Hepatocyte (in vitro differentiated cells): ENCODE measurements at regions not wholly inside any gene's neighbourhood (a gene's known extent, or its start where the extent isn't known, plus 50 kb on each side); places are given as distances from the start of the nearest gene placed in this dataset.

ENCODE experiments used
- DNase-seq: peaks from one replicate; pipeline ENCODE4 v3.0.0-alpha.2; 2016; ENCODE audit warnings: low spot score
- H2AFZ ChIP-seq: fragments of 200-600 bp; sonication (generic); 2 replicates; pipeline ENCODE4 v1.6.0; 2016; ENCODE audit warnings: antibody characterized with exemption, mild to moderate bottlenecking
- H3K27ac ChIP-seq: fragments of 200-600 bp; sonication (generic); 2 replicates; pipeline ENCODE4 v1.5.1; 2016; ENCODE audit warnings: mild to moderate bottlenecking
- H3K27me3 ChIP-seq: fragments of 200-600 bp; sonication (generic); 2 replicates; pipeline ENCODE4 v1.6.1; 2016
- H3K36me3 ChIP-seq: fragments of 200-600 bp; sonication (generic); replicated peaks from 2 replicates; pipeline ENCODE4 v1.5.1; 2016; ENCODE audit warnings: low read depth; ENCODE audit not compliant: insufficient read depth
- H3K4me1 ChIP-seq: fragments of 200-600 bp; sonication (generic); 2 replicates; pipeline ENCODE4 v1.5.1; 2016; ENCODE audit warnings: mild to moderate bottlenecking, moderate library complexity; ENCODE audit not compliant: insufficient read depth
- H3K4me2 ChIP-seq: fragments of 200-600 bp; sonication (generic); 2 replicates; pipeline ENCODE4 v1.6.0; 2016
- H3K4me3 ChIP-seq: fragments of 200-600 bp; sonication (generic); 2 replicates; pipeline ENCODE4 v1.5.1; 2016; ENCODE audit warnings: mild to moderate bottlenecking
- H3K79me2 ChIP-seq: fragments of 200-600 bp; sonication (generic); 2 replicates; pipeline ENCODE4 v1.6.0; 2017; ENCODE audit warnings: mild to moderate bottlenecking
- H3K9me2 ChIP-seq: fragments of 200-600 bp; sonication (generic); replicated peaks from 2 replicates; pipeline ENCODE4 v1.6.0; 2017; ENCODE audit warnings: mild to moderate bottlenecking; ENCODE audit not compliant: insufficient read depth
- H3K9me3 ChIP-seq: fragments of 200-600 bp; sonication (generic); 2 replicates; pipeline ENCODE4 v1.5.1; 2016; ENCODE audit warnings: low read depth, mild to moderate bottlenecking
- H4K20me1 ChIP-seq: fragments of 200-600 bp; sonication (generic); 2 replicates; pipeline ENCODE4 v1.6.0; 2016; ENCODE audit warnings: mild to moderate bottlenecking; ENCODE audit not compliant: insufficient read depth, poor library complexity, severe bottlenecking
- EZH2 ChIP-seq: fragments of 200-600 bp; sonication (generic); IDR thresholded peaks from 2 replicates; pipeline ENCODE4 v1.6.1; 2016; ENCODE audit warnings: antibody characterized with exemption, mild to moderate bottlenecking, borderline replicate concordance
- EZH2phosphoT487 ChIP-seq: fragments of 200-600 bp; sonication (generic); IDR thresholded peaks from one replicate; pipeline ENCODE4 v1.6.1; 2018; ENCODE audit warnings: antibody characterized with exemption, mild to moderate bottlenecking, low read depth, moderate library complexity; ENCODE audit not compliant: unreplicated experiment, severe bottlenecking
- WGBS: methylation state at CpG from one replicate; pipeline ENCODE4 v1.1.6; 2016; ENCODE audit warnings: low lambda C conversion rate; ENCODE audit errors: missing lambda C conversion rate; 5-methylcytosine and 5-hydroxymethylcytosine counted together
- TF ChIP-seq, protein P1 (sequence below): fragments of 200-600 bp; sonication (generic); IDR thresholded peaks from 2 replicates; pipeline ENCODE4 v1.5.1; 2016; ENCODE audit warnings: antibody characterized with exemption, mild to moderate bottlenecking; ENCODE audit not compliant: poor library complexity

DNA sequence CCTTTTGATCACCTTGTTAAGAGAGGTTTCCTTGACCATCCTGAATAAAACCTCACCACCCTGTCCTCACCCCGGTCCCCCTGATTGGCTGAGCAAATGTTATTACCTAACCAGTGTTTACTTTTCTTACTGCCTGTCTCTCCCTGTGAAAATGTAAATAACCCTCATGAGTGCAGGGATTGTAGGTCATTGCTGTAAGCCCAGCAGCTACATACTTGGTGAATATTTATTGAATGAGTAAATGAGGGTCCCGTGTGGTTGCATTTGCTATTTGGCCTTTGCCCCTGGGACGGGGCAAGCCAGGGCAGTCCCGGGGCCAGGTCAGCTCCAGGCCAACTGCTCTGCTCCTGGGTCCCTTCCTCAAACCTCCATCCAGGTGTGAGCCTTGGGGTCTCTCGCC lies 55.5 kb upstream of the CLCN4 start:
- no peak overlapping the region for H2AFZ ChIP-seq
- 66% methylated on average over 5 of the region's 5 CpGs for WGBS
- no peaks in the 10 kb centered on the region for H3K27me3 ChIP-seq
- no peaks in the 10 kb centered on the region for H3K9me3 ChIP-seq
- no peaks in the 10 kb centered on the region for H3K79me2 ChIP-seq
- no peak overlapping the region for H3K4me2 ChIP-seq
- no peak for TF ChIP-seq EZH2
- TF ChIP-seq, protein P1, sequence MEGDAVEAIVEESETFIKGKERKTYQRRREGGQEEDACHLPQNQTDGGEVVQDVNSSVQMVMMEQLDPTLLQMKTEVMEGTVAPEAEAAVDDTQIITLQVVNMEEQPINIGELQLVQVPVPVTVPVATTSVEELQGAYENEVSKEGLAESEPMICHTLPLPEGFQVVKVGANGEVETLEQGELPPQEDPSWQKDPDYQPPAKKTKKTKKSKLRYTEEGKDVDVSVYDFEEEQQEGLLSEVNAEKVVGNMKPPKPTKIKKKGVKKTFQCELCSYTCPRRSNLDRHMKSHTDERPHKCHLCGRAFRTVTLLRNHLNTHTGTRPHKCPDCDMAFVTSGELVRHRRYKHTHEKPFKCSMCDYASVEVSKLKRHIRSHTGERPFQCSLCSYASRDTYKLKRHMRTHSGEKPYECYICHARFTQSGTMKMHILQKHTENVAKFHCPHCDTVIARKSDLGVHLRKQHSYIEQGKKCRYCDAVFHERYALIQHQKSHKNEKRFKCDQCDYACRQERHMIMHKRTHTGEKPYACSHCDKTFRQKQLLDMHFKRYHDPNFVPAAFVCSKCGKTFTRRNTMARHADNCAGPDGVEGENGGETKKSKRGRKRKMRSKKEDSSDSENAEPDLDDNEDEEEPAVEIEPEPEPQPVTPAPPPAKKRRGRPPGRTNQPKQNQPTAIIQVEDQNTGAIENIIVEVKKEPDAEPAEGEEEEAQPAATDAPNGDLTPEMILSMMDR = no peak
- no peak for TF ChIP-seq EZH2phosphoT487
- no peaks in the 10 kb centered on the region for H4K20me1 ChIP-seq
- no peaks in the 10 kb centered on the region for H3K9me2 ChIP-seq
- no peaks in the 10 kb centered on the region for H3K36me3 ChIP-seq
- H3K4me1 ChIP-seq = no peaks in the 10 kb centered on the region
- peak overlapping the region; percentile 31 for H3K27ac ChIP-seq
- H3K4me3 ChIP-seq = no peak overlapping the region
- no peak for DNase-seq

DNA sequence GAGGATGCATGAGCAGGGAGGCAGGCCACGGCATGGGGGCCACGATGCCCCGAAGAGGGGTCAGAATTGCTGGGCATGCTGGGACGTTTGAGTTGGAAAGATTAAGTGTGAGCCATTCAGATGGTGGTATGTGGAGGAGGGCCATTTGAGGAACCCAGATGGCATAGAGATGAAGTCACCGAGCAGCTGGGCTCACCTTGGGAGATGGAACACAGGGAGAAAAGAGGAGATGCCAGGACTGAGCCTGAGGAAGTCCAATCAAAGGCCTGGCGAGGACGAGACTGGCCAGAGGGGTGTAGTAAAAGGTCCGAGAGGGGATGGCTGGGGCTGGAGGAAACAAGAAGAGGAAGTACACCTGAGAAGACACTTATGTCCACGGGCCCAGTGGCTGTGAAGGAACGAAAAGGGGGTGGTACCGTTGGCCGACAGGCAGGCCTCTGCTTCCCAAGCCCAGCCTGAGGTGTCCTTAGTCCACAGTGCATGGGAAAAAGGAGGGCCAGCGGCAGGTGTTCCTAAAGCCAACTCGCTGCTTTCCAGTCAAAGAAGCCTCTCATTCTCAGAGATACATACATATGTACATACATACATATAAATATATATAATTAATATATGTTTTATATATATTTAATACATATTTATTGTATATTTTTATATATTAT lies 54.6 kb upstream of the CLCN4 start:
- Histone ChIP-seq H3K9me2 (no peaks in the 10 kb centered on the region), H2AFZ (no peak overlapping the region), H3K36me3 (no peaks in the 10 kb centered on the region), H4K20me1 (no peaks in the 10 kb centered on the region), H3K4me2 (no peak overlapping the region), H3K79me2 (no peaks in the 10 kb centered on the region), H3K27me3 (no peaks in the 10 kb centered on the region), H3K9me3 (no peaks in the 10 kb centered on the region), H3K27ac (no peak overlapping the region), H3K4me3 (no peak overlapping the region), H3K4me1 (peaks cover 3% of the 10 kb centered on the region)
- WGBS = 78% methylated on average over 14 of the region's 14 CpGs
- no peak for TF ChIP-seq EZH2phosphoT487
- TF ChIP-seq, protein P1 = no peak
- TF ChIP-seq EZH2 = no peak
- DNase-seq = no peak

GRCh38 chrX:10103023-10103422 lies 53.8 kb upstream of the CLCN4 start:
- Histone ChIP-seq H3K9me2 (no peaks in the 10 kb centered on the region), H3K36me3 (no peaks in the 10 kb centered on the region)

More at GRCh38 chrX:10103023-10103422, 53.8 kb upstream of the CLCN4 start:
- no peaks in the 10 kb centered on the region for H3K9me3 ChIP-seq
- H3K4me2 ChIP-seq = no peak overlapping the region
- H3K79me2 ChIP-seq = no peaks in the 10 kb centered on the region
- H3K4me1 ChIP-seq = peaks cover 4% of the 10 kb centered on the region
- no peaks in the 10 kb centered on the region for H4K20me1 ChIP-seq
- TF ChIP-seq, protein P1 = no peak
- no peak for TF ChIP-seq EZH2
- no peak for TF ChIP-seq EZH2phosphoT487
- no peak overlapping the region for H3K4me3 ChIP-seq
- H3K27ac ChIP-seq = no peak overlapping the region
- 77% methylated on average over 8 of the region's 8 CpGs for WGBS
- no peak overlapping the region for H2AFZ ChIP-seq
- H3K27me3 ChIP-seq = no peaks in the 10 kb centered on the region
- no peak for DNase-seq
